Mesenchymal stem cell (in vitro differentiated cells and primary cell): ENCODE measurements at regions not wholly inside any gene's neighbourhood (a gene's known extent, or its start where the extent isn't known, plus 50 kb on each side); places are given as distances from the start of the nearest gene placed in this dataset.
A peak's percentile ranks its signal among the peaks of the same experiment; 100 is the strongest.
"Not testable (repeated sequence)": the region's sequence is repeated elsewhere in the genome, so short reads cannot be mapped to it uniquely, and the experiment has no call there.

Experiments used
- DNase-seq: peaks from one replicate; pipeline ENCODE4 v3.0.0-alpha.2; 2013
- H2AFZ ChIP-seq: one replicate; pipeline ENCODE4 v1.6.1; 2013; ENCODE audit warnings: low read depth, mild to moderate bottlenecking, control low read depth, inconsistent platforms, low read length, moderate library complexity
- H2AK5ac ChIP-seq: 2 replicates; pipeline ENCODE4 v1.6.1; 2013; ENCODE audit warnings: low read length, moderate library complexity, mild to moderate bottlenecking, inconsistent platforms; ENCODE audit not compliant: severe bottlenecking
- H2BK120ac ChIP-seq: one replicate; pipeline ENCODE4 v1.6.1; 2013; ENCODE audit warnings: low read depth, mild to moderate bottlenecking, inconsistent platforms, low read length, moderate library complexity
- H2BK12ac ChIP-seq, 2 experiments: one replicate each; pipeline ENCODE4 v1.6.1; 2013; ENCODE audit warnings: inconsistent platforms in 2 of 2, low read length in 2 of 2, mild to moderate bottlenecking in 2 of 2, moderate library complexity in 2 of 2, control low read depth in 1 of 2
- H2BK15ac ChIP-seq: one replicate; pipeline ENCODE4 v1.6.1; 2013; ENCODE audit warnings: mild to moderate bottlenecking, low read depth, inconsistent platforms; ENCODE audit not compliant: poor library complexity, severe bottlenecking
- H2BK5ac ChIP-seq: 2 replicates; pipeline ENCODE4 v1.6.1; 2013; ENCODE audit warnings: low read depth, mild to moderate bottlenecking, low read length, control low read depth, inconsistent platforms; ENCODE audit not compliant: poor library complexity, severe bottlenecking
- H3K14ac ChIP-seq, 2 experiments: one replicate each; pipeline ENCODE4 v1.6.1; 2013; ENCODE audit warnings: inconsistent platforms in 2 of 2, low read length in 2 of 2, control low read depth in 1 of 2, mild to moderate bottlenecking in 1 of 2, moderate library complexity in 1 of 2
- H3K18ac ChIP-seq, 2 experiments: one replicate each; pipeline ENCODE4 v1.6.1; 2013; ENCODE audit warnings: inconsistent platforms in 2 of 2, low read length in 2 of 2, control low read depth in 1 of 2, low read depth in 1 of 2, mild to moderate bottlenecking in 1 of 2
- H3K23ac ChIP-seq, 2 experiments: one replicate each; pipeline ENCODE4 v1.6.1; 2013; ENCODE audit warnings: inconsistent platforms in 2 of 2, low read length in 2 of 2, mild to moderate bottlenecking in 2 of 2, moderate library complexity in 2 of 2, control low read depth in 1 of 2
- H3K27ac ChIP-seq: 2 replicates; pipeline ENCODE4 v1.5.1; 2013; ENCODE audit warnings: mild to moderate bottlenecking, moderate library complexity, low read length, control low read depth, inconsistent platforms; ENCODE audit not compliant: poor library complexity, severe bottlenecking
- H3K27me3 ChIP-seq, 2 experiments: 2 replicates each; pipeline versions ENCODE4 v1.6.1 to v1.7.0; 2013; ENCODE audit warnings: low read length in 2 of 2, mild to moderate bottlenecking in 2 of 2, moderate library complexity in 2 of 2, control low read depth in 1 of 2, inconsistent platforms in 1 of 2; ENCODE audit not compliant: control insufficient read depth in 1 of 2, insufficient read depth in 1 of 2
- H3K36me3 ChIP-seq, 2 experiments: 2 replicates each; pipeline versions ENCODE4 v1.6.1 to v1.7.0; 2013; ENCODE audit warnings: low read length in 2 of 2, control low read depth in 1 of 2, inconsistent platforms in 1 of 2, low read depth in 1 of 2, mild to moderate bottlenecking in 1 of 2; ENCODE audit not compliant: insufficient read depth in 2 of 2, control insufficient read depth in 1 of 2
- H3K4ac ChIP-seq, 2 experiments: one replicate each; pipeline ENCODE4 v1.6.1; 2013; ENCODE audit warnings: inconsistent platforms in 2 of 2, low read length in 2 of 2, mild to moderate bottlenecking in 2 of 2, moderate library complexity in 2 of 2, control low read depth in 1 of 2, low read depth in 1 of 2
- H3K4me1 ChIP-seq: 2 replicates; pipeline ENCODE4 v1.6.1; 2013; ENCODE audit warnings: low read depth, low read length, control low read depth; ENCODE audit not compliant: control insufficient read depth, insufficient read depth
- H3K4me2 ChIP-seq: 2 replicates; pipeline ENCODE4 v1.6.1; 2013; ENCODE audit warnings: low read length, mild to moderate bottlenecking, inconsistent platforms; ENCODE audit not compliant: poor library complexity, severe bottlenecking
- H3K4me3 ChIP-seq, 2 experiments: 2 replicates each; pipeline versions ENCODE4 v1.5.1 to v1.7.0; 2013; ENCODE audit warnings: low read length in 2 of 2, mild to moderate bottlenecking in 2 of 2, control low read depth in 1 of 2, low read depth in 1 of 2; ENCODE audit not compliant: insufficient read depth in 1 of 2
- H3K79me1 ChIP-seq: replicated peaks from 2 replicates; pipeline ENCODE4 v1.6.1; 2013; ENCODE audit warnings: mild to moderate bottlenecking, control low read depth, low read length, inconsistent platforms; ENCODE audit not compliant: poor library complexity, severe bottlenecking
- H3K9ac ChIP-seq: 2 replicates; pipeline ENCODE4 v1.7.0; 2013; ENCODE audit warnings: mild to moderate bottlenecking, low read length, moderate library complexity
- H3K9me3 ChIP-seq: 2 replicates; pipeline ENCODE4 v1.7.0; 2013; ENCODE audit warnings: mild to moderate bottlenecking, low read length; ENCODE audit not compliant: control insufficient read depth
- H4K8ac ChIP-seq: one replicate; pipeline ENCODE4 v1.6.1; 2013; ENCODE audit warnings: inconsistent platforms, mild to moderate bottlenecking, low read length, moderate library complexity
- H4K91ac ChIP-seq: one replicate; pipeline ENCODE4 v1.6.1; 2013; ENCODE audit warnings: mild to moderate bottlenecking, low read length, inconsistent platforms
- WGBS: methylation state at CpG from one replicate; pipeline ENCODE4 v1.1.7; 2013; ENCODE audit warnings: mixed read lengths; 5-methylcytosine and 5-hydroxymethylcytosine counted together

DNA sequence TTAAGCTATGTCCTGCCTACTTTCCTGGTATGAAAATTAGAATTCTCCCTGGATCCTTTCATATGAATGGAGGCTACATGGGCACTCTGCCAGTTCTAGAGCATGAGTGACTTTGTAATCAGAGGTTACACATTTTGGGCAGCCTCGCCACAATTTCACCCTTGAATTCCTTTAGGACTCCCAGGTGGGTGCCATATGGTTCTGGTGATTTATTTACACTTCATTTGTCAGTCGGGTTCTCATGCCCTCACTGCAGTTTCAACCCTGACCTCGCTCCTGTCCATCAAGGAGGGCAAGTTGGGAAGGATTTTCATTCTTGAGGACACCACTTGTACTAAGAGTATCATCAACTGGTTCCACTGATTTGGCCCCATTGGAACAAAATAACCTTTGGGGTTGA, 83.2 kb upstream of the ROPN1 start:
- not testable (repeated sequence) for H3K4me1 ChIP-seq, H4K91ac ChIP-seq, H3K9me3 ChIP-seq, H2BK12ac ChIP-seq, H4K8ac ChIP-seq, H3K27ac ChIP-seq, H3K4me3 ChIP-seq, H2BK120ac ChIP-seq, H3K9ac ChIP-seq, H3K14ac ChIP-seq, H2AFZ ChIP-seq, H3K4me2 ChIP-seq, DNase-seq, H3K4ac ChIP-seq, H3K18ac ChIP-seq, H2BK5ac ChIP-seq, H3K27me3 ChIP-seq, H2AK5ac ChIP-seq, H2BK15ac ChIP-seq, H3K23ac ChIP-seq, H3K36me3 ChIP-seq
- WGBS = 90% methylated on average over 2 of the region's 3 CpGs
- H3K79me1 ChIP-seq = peaks cover 11% of the 10 kb centered on the region

GRCh38 chr3:124075753-124076152, 83.8 kb upstream of the ROPN1 start:
- Histone ChIP-seq H3K27ac (no peak overlapping the region), H2BK15ac (no peak overlapping the region), H3K36me3 (no peaks in the 10 kb centered on the region), H3K14ac (no peak overlapping the region), H3K18ac (no peak overlapping the region), H3K4me2 (no peak overlapping the region), H2AFZ (no peak overlapping the region), H4K91ac (no peak overlapping the region), H3K27me3 (no peaks in the 10 kb centered on the region), H3K23ac (no peak overlapping the region), H3K4ac (no peak overlapping the region), H3K4me1 (no peaks in the 10 kb centered on the region), H2BK12ac (no peak overlapping the region), H2AK5ac (no peak overlapping the region), H2BK120ac (no peak overlapping the region), H3K79me1 (peaks cover 10% of the 10 kb centered on the region), H3K4me3 (no peak overlapping the region), H3K9ac (no peak overlapping the region), H3K9me3 (no peaks in the 10 kb centered on the region), H2BK5ac (no peak overlapping the region), H4K8ac (no peak overlapping the region)
- no peak for DNase-seq
- WGBS = 94% methylated on average over 9 of the region's 9 CpGs

DNA sequence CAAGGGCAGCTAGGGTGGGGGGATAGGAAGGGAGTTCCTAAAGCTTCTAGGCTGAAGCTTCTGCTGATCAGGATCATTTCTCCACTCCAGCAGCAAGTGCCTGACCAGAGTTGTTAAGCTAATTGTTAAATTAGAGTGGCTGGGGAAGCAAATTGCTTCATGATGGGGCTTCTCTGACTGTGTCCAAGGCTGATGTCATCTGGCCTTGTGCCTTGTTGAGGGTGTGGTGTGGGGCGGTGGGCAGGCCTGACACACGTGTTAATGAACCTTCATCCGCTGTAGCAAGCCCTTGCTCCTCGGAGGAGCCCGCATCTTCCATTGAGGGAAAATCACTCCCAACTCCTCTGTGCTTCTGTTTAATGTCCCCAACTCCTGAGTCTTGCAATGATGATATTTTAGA, 84.3 kb upstream of the ROPN1 start:
- no peak overlapping the region for H3K14ac ChIP-seq
- H3K4me2 ChIP-seq = no peak overlapping the region
- no peak overlapping the region for H2BK12ac ChIP-seq
- no peak overlapping the region for H3K18ac ChIP-seq
- H3K27me3 ChIP-seq = no peaks in the 10 kb centered on the region
- no peak for DNase-seq
- H3K4me3 ChIP-seq = no peak overlapping the region
- no peak overlapping the region for H2AFZ ChIP-seq
- no peaks in the 10 kb centered on the region for H3K9me3 ChIP-seq
- no peak overlapping the region for H4K91ac ChIP-seq
- no peak overlapping the region for H3K27ac ChIP-seq
- no peak overlapping the region for H2BK15ac ChIP-seq
- no peak overlapping the region for H3K9ac ChIP-seq
- H3K36me3 ChIP-seq = no peaks in the 10 kb centered on the region
- H3K4me1 ChIP-seq = no peaks in the 10 kb centered on the region
- no peak overlapping the region for H4K8ac ChIP-seq
- H2BK120ac ChIP-seq = no peak overlapping the region
- H3K79me1 ChIP-seq = peaks cover 9% of the 10 kb centered on the region
- WGBS = 97% methylated on average over 5 of the region's 5 CpGs
- no peak overlapping the region for H3K4ac ChIP-seq
- no peak overlapping the region for H3K23ac ChIP-seq
- no peak overlapping the region for H2AK5ac ChIP-seq
- no peak overlapping the region for H2BK5ac ChIP-seq

GRCh38 chr3:124078953-124079911, 87.3 kb upstream of the ROPN1 start:
- Histone ChIP-seq H3K9me3 (no peaks in the 10 kb centered on the region), H2BK15ac (no peak overlapping the region), H3K4me2 (no peak overlapping the region), H3K27ac (no peak overlapping the region), H4K8ac (no peak overlapping the region), H3K4me1 (peaks cover 4% of the 10 kb centered on the region), H3K9ac (no peak overlapping the region), H2AK5ac (no peak overlapping the region), H2BK120ac (no peak overlapping the region), H3K4me3 (no peak overlapping the region), H2BK5ac (no peak overlapping the region), H2AFZ (no peak overlapping the region), H4K91ac (no peak overlapping the region), H3K36me3 (no peaks in the 10 kb centered on the region), H3K18ac (no peak overlapping the region), H3K27me3 (no peaks in the 10 kb centered on the region), H3K23ac (no peak overlapping the region), H3K4ac (no peak overlapping the region), H3K14ac (no peak overlapping the region), H2BK12ac (no peak overlapping the region), H3K79me1 (peaks cover 9% of the 10 kb centered on the region)
- DNase-seq = peak; percentile 36
- 39% methylated on average over 3 of the region's 4 CpGs for WGBS
